ENCODE measurements at regions not wholly inside any gene's neighbourhood (a gene's known extent, or its start where the extent isn't known, plus 50 kb on each side); places are given as distances from the start of the nearest gene placed in this dataset.

DNA sequence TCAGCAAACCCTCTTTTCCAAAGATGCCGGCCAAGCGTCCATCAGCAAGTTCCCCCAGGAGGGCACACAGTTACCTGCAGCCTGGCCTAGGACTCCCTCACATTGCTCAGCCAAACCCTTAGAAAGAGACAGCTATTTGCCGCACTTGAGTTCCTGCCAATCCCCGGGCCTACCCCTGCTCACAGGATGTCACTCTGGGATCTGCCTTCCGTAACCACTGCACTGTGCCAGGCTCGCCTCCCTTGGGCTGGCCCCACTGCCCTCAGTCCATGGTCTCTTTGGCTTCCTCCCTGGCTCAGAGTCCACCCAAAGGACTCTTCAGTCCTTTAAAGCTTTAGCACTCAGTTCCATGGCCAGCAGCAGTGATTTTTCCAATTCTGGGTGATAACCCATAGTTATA, 128.3 kb downstream of the NSG2 start:
- DNase-seq (ENCODE audit: low read depth) = no peak
- TF ChIP-seq, protein P1, sequence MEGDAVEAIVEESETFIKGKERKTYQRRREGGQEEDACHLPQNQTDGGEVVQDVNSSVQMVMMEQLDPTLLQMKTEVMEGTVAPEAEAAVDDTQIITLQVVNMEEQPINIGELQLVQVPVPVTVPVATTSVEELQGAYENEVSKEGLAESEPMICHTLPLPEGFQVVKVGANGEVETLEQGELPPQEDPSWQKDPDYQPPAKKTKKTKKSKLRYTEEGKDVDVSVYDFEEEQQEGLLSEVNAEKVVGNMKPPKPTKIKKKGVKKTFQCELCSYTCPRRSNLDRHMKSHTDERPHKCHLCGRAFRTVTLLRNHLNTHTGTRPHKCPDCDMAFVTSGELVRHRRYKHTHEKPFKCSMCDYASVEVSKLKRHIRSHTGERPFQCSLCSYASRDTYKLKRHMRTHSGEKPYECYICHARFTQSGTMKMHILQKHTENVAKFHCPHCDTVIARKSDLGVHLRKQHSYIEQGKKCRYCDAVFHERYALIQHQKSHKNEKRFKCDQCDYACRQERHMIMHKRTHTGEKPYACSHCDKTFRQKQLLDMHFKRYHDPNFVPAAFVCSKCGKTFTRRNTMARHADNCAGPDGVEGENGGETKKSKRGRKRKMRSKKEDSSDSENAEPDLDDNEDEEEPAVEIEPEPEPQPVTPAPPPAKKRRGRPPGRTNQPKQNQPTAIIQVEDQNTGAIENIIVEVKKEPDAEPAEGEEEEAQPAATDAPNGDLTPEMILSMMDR (IDR thresholded peaks at IDR 0.05; ENCODE audit: low read depth, low read length, missing control alignments) = no peak
- no peak overlapping the region for H3K4me3 ChIP-seq (ENCODE audit: low read depth, low read length)

DNA sequence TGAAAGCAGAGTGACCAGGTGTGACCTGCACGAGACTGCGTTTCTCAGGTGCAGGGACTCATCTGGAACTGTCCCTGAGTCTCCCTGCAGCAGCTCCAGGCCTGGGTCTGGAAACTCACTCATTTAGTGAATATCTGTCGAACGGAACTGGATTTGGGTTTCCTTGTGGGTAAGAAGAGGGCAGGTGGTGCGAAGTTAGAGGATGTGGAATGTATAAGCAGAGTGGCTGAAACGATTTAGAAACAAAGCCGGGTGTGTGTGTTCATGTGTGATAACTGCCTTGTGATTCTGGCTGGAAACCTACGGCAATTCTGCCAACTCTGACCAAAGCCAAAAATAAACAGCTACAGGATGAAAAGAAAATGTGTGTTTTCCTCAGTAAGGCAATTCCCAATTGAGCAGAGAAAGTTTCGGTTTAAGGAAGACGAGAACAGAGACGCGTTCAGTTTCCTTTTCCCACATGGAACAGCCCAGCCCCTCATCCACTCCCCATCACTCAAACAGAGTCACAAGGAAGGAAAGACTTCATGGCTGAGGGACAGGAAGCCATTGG, 130.3 kb downstream of the NSG2 start:
- no peak for DNase-seq (ENCODE audit: low read depth)
- TF ChIP-seq, protein P1 (IDR thresholded peaks at IDR 0.05; ENCODE audit: low read depth, low read length, missing control alignments) = no peak
- no peak overlapping the region for H3K4me3 ChIP-seq (ENCODE audit: low read depth, low read length)

DNA sequence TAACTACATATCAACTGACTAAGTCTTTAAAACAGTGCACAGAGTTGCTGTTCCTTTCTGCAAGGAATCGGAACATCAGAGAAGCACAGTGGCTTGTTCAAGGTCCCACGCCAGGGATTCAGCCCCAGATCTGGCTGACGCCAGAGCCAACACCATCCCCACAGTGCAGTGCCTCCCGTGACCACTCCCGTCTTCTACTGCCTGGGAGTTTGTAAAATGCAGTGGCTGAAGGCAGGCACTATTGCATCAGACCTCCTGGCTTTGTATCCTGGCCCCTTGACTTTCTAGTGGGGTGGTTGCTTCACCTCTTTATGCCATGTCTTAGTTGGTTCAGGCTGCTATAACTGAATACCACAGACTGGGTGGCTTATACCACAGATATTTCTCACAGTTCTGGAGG, 131.0 kb downstream of the NSG2 start:
- TF ChIP-seq, protein P1 (IDR thresholded peaks at IDR 0.05; ENCODE audit: low read depth, low read length, missing control alignments) = no peak
- no peak overlapping the region for H3K4me3 ChIP-seq (ENCODE audit: low read depth, low read length)
- DNase-seq (ENCODE audit: low read depth) = no peak

DNA sequence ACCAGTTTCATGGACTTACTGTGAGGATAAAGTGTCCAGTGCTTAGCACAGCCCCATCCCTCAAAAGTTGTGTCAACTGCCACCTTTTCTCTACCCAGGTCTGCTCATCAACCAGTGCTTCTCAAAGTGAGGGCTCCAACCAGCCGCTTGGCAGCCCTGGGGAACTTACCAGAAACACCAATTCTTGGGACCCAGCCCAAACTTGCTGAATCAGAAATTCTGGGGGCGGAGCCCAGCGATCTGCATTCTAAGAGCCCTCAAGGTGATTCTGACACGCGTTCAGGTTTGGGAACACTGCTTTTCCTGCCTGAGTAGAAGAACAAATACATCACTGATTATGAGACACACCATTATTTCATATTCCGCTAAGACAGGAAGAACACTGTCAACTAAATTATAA, 132.0 kb downstream of the NSG2 start:
- H3K4me3 ChIP-seq (ENCODE audit: low read depth, low read length) = no peak overlapping the region

DNA sequence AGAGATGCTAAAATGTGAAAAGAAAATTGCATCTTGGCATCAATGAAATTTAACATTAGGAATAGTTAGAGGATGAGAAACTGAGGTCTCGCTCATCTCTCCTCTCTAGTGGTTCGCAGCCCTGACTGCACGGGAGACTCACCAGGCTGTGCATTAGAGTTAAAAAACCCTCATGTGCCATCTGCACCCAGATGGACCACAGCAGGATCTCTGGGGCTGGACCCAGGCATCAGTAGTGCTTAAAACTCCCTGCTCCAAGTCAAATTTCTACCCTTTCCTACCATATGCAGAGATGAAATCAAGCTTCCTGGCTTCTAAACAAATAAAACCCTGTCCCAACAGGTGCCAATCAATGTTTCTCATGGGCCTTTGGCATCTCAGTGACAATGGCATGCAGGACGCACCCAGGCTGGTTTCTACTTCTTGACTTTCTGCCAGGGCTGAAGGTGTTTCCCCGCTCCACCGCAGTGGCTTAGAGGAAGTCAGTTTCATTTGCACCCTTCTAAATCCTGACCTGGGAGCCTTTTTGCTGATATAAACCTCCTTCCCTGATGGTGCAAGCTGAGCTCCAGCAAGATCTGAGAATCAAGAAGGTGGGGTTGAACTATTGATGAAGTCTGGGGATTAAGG, 132.6 kb downstream of the NSG2 start:
- TF ChIP-seq, protein P1 (IDR thresholded peaks at IDR 0.05; ENCODE audit: low read depth, low read length, missing control alignments) = no peak
- no peak overlapping the region for H3K4me3 ChIP-seq (ENCODE audit: low read depth, low read length)
- no peak for DNase-seq (ENCODE audit: low read depth)

More for the DNA sequence above, 132.0 kb downstream of the NSG2 start:
- no peak for DNase-seq (ENCODE audit: low read depth)
- TF ChIP-seq, protein P1 (IDR thresholded peaks at IDR 0.05; ENCODE audit: low read depth, low read length, missing control alignments) = no peak

DNA sequence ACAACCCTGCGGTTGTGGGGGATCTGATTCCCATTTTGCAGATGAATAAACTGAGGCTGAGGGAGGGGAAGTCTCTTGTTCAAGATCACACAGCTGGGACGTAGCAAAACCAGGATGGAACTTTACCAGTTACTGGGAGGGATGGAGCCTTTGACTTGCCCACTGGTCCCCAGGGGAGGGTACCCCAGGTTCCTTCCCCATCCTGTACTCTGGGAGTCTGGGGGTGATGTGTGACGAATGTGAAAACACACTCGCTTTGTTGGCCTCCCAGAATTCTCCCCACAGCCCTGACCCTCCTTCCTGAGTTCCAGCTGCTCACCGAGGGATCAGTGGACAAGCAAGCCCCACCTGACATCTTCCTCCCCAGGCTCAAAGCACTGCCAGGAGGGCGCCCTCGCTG, 135.1 kb downstream of the NSG2 start:
- no peak overlapping the region for H3K4me3 ChIP-seq (ENCODE audit: low read depth, low read length)
- TF ChIP-seq, protein P1 (IDR thresholded peaks at IDR 0.05; ENCODE audit: low read depth, low read length, missing control alignments) = no peak
- DNase-seq (ENCODE audit: low read depth) = no peak

DNA sequence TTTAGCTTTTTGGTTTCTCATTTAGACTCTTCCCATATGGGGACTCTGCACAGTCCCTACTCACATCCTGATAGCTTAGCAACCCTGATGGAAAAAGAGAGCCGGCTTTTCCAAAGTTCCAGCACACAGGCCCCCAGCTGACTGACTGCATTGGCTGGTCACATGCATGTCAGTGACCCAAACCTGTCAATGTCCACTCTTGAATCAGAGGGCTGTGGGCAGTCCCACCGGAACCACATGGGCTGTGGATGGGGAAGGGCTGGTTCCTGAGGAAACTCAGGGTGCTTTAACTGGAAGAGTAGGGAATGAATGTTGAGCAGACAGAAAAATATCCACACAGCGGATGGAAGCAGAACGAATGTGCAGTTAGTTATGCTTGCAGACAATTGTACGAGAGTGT, 136.6 kb downstream of the NSG2 start:
- H3K4me3 ChIP-seq (ENCODE audit: low read depth, low read length) = no peak overlapping the region
- TF ChIP-seq, protein P1 (IDR thresholded peaks at IDR 0.05; ENCODE audit: low read depth, low read length, missing control alignments) = no peak
- no peak for DNase-seq (ENCODE audit: low read depth)

All from GM12864 (cell line).